Activated naive CD8-positive, alpha-beta T cell treated with anti-CD3 and anti-CD28 coated beads for 36 hours (primary cell): ENCODE measurements at regions not wholly inside any gene's neighbourhood (a gene's known extent, or its start where the extent isn't known, plus 50 kb on each side); places are given as distances from the start of the nearest gene placed in this dataset.

Experiments used
- DNase-seq: peaks from one replicate; pipeline ENCODE4 v3.0.0; 2021
- H3K27ac Mint-ChIP-seq: one replicate; pipeline ENCODE4 v1.8.0; 2022; ENCODE audit warnings: mild to moderate bottlenecking, moderate library complexity, mixed read lengths
- H3K27me3 Mint-ChIP-seq: one replicate; pipeline ENCODE4 v1.8.0; 2022; ENCODE audit warnings: mild to moderate bottlenecking, mixed read lengths
- H3K36me3 Mint-ChIP-seq: one replicate; pipeline ENCODE4 v1.8.0; 2021; ENCODE audit warnings: mild to moderate bottlenecking, mixed read lengths
- H3K4me1 Mint-ChIP-seq: one replicate; pipeline ENCODE4 v1.8.0; 2021; ENCODE audit warnings: mixed read lengths
- H3K4me3 Mint-ChIP-seq: one replicate; pipeline ENCODE4 v1.8.0; 2022; ENCODE audit warnings: mild to moderate bottlenecking, moderate library complexity, mixed read lengths
- H3K9me3 Mint-ChIP-seq: one replicate; pipeline ENCODE4 v1.8.0; 2022; ENCODE audit warnings: mixed read lengths

GRCh38 chr5:63894690-63895089 is 67.6 kb downstream of the HTR1A start:
- Mint-ChIP-seq H3K4me1 (no peaks in the 10 kb centered on the region), H3K4me3 (no peak overlapping the region), H3K27ac (no peak overlapping the region), H3K27me3 (no peaks in the 10 kb centered on the region), H3K36me3 (no peaks in the 10 kb centered on the region), H3K9me3 (peaks cover 6% of the 10 kb centered on the region)
- DNase-seq, result no peak

- H3K36me3 Mint-ChIP-seq, result no peaks in the 10 kb centered on the region
- no peaks in the 10 kb centered on the region for H3K27me3 Mint-ChIP-seq
- H3K27ac Mint-ChIP-seq, result no peak overlapping the region
- DNase-seq, result no peak
- H3K4me3 Mint-ChIP-seq, result no peak overlapping the region
- H3K9me3 Mint-ChIP-seq, result peaks cover 1% of the 10 kb centered on the region
- no peaks in the 10 kb centered on the region for H3K4me1 Mint-ChIP-seq
Observed at GRCh38 chr5:63878788-63879187, 83.5 kb downstream of the HTR1A start.

- no peak overlapping the region for H3K4me3 Mint-ChIP-seq
- no peak overlapping the region for H3K27ac Mint-ChIP-seq
- H3K36me3 Mint-ChIP-seq, result no peaks in the 10 kb centered on the region
- H3K9me3 Mint-ChIP-seq, result peaks cover 1% of the 10 kb centered on the region
- DNase-seq, result no peak
- no peaks in the 10 kb centered on the region for H3K27me3 Mint-ChIP-seq
- H3K4me1 Mint-ChIP-seq, result no peaks in the 10 kb centered on the region
Observed at GRCh38 chr5:63877961-63878360, 84.3 kb downstream of the HTR1A start.

GRCh38 chr5:63860379-63860778 is 101.9 kb downstream of the HTR1A start:
- Mint-ChIP-seq H3K27ac (no peak overlapping the region), H3K27me3 (no peaks in the 10 kb centered on the region), H3K4me1 (no peaks in the 10 kb centered on the region), H3K9me3 (peaks cover 14% of the 10 kb centered on the region), H3K36me3 (no peaks in the 10 kb centered on the region), H3K4me3 (no peak overlapping the region)
- no peak for DNase-seq

GRCh38 chr5:63854076-63854475 is 108.2 kb downstream of the HTR1A start:
- no peak overlapping the region for H3K27ac Mint-ChIP-seq
- peaks cover 1% of the 10 kb centered on the region for H3K9me3 Mint-ChIP-seq
- no peak overlapping the region for H3K4me3 Mint-ChIP-seq
- no peaks in the 10 kb centered on the region for H3K27me3 Mint-ChIP-seq
- H3K36me3 Mint-ChIP-seq, result no peaks in the 10 kb centered on the region
- no peak for DNase-seq
- no peaks in the 10 kb centered on the region for H3K4me1 Mint-ChIP-seq

GRCh38 chr5:63843190-63843589 is 119.1 kb downstream of the HTR1A start:
- H3K27me3 Mint-ChIP-seq, result no peaks in the 10 kb centered on the region
- no peaks in the 10 kb centered on the region for H3K4me1 Mint-ChIP-seq
- H3K27ac Mint-ChIP-seq, result no peak overlapping the region
- no peak overlapping the region for H3K4me3 Mint-ChIP-seq
- H3K36me3 Mint-ChIP-seq, result no peaks in the 10 kb centered on the region
- DNase-seq, result no peak
- H3K9me3 Mint-ChIP-seq, result peaks cover 5% of the 10 kb centered on the region

- H3K27me3 Mint-ChIP-seq, result no peaks in the 10 kb centered on the region
- no peaks in the 10 kb centered on the region for H3K36me3 Mint-ChIP-seq
- H3K4me1 Mint-ChIP-seq, result no peaks in the 10 kb centered on the region
- H3K9me3 Mint-ChIP-seq, result peaks cover 6% of the 10 kb centered on the region
- H3K27ac Mint-ChIP-seq, result no peak overlapping the region
- no peak overlapping the region for H3K4me3 Mint-ChIP-seq
- no peak for DNase-seq
Observed at GRCh38 chr5:63837437-63837836, 124.8 kb downstream of the HTR1A start.

- no peaks in the 10 kb centered on the region for H3K36me3 Mint-ChIP-seq
- no peaks in the 10 kb centered on the region for H3K27me3 Mint-ChIP-seq
- no peak for DNase-seq
- no peak overlapping the region for H3K27ac Mint-ChIP-seq
- peaks cover 4% of the 10 kb centered on the region for H3K9me3 Mint-ChIP-seq
- H3K4me3 Mint-ChIP-seq, result no peak overlapping the region
- no peaks in the 10 kb centered on the region for H3K4me1 Mint-ChIP-seq
Observed at GRCh38 chr5:63831381-63831780, 130.9 kb downstream of the HTR1A start.

- no peaks in the 10 kb centered on the region for H3K27me3 Mint-ChIP-seq
- H3K36me3 Mint-ChIP-seq, result no peaks in the 10 kb centered on the region
- no peak overlapping the region for H3K27ac Mint-ChIP-seq
- no peaks in the 10 kb centered on the region for H3K4me1 Mint-ChIP-seq
- peaks cover 6% of the 10 kb centered on the region for H3K9me3 Mint-ChIP-seq
- H3K4me3 Mint-ChIP-seq, result no peak overlapping the region
- DNase-seq, result no peak
Observed at GRCh38 chr5:63825984-63826383, 136.3 kb downstream of the HTR1A start.

GRCh38 chr5:63823583-63823982 is 138.7 kb downstream of the HTR1A start:
- DNase-seq, result no peak
- no peaks in the 10 kb centered on the region for H3K27me3 Mint-ChIP-seq
- no peaks in the 10 kb centered on the region for H3K4me1 Mint-ChIP-seq
- no peaks in the 10 kb centered on the region for H3K36me3 Mint-ChIP-seq
- H3K27ac Mint-ChIP-seq, result no peak overlapping the region
- H3K9me3 Mint-ChIP-seq, result peaks cover 5% of the 10 kb centered on the region
- no peak overlapping the region for H3K4me3 Mint-ChIP-seq

GRCh38 chr5:63822614-63823013 is 139.6 kb downstream of the HTR1A start:
- H3K27me3 Mint-ChIP-seq, result no peaks in the 10 kb centered on the region
- H3K27ac Mint-ChIP-seq, result no peak overlapping the region
- H3K9me3 Mint-ChIP-seq, result peaks cover 5% of the 10 kb centered on the region
- H3K36me3 Mint-ChIP-seq, result no peaks in the 10 kb centered on the region
- H3K4me1 Mint-ChIP-seq, result no peaks in the 10 kb centered on the region
- no peak overlapping the region for H3K4me3 Mint-ChIP-seq
- no peak for DNase-seq

- Mint-ChIP-seq H3K9me3 (peaks cover 5% of the 10 kb centered on the region), H3K4me3 (no peak overlapping the region), H3K27ac (no peak overlapping the region), H3K36me3 (no peaks in the 10 kb centered on the region), H3K4me1 (no peaks in the 10 kb centered on the region), H3K27me3 (no peaks in the 10 kb centered on the region)
- no peak for DNase-seq
Observed at GRCh38 chr5:63820577-63820976, 141.7 kb downstream of the HTR1A start.

- Mint-ChIP-seq H3K4me1 (no peaks in the 10 kb centered on the region), H3K36me3 (no peaks in the 10 kb centered on the region), H3K27me3 (no peaks in the 10 kb centered on the region), H3K4me3 (no peak overlapping the region), H3K27ac (no peak overlapping the region), H3K9me3 (peaks cover 12% of the 10 kb centered on the region)
- DNase-seq, result no peak
Observed at GRCh38 chr5:63812693-63813092, 149.6 kb downstream of the HTR1A start.

- DNase-seq, result no peak
- Mint-ChIP-seq H3K4me3 (no peak overlapping the region), H3K4me1 (no peaks in the 10 kb centered on the region), H3K27ac (no peak overlapping the region), H3K27me3 (no peaks in the 10 kb centered on the region), H3K9me3 (peaks cover 12% of the 10 kb centered on the region), H3K36me3 (no peaks in the 10 kb centered on the region)
Observed at GRCh38 chr5:63811961-63812360, 150.3 kb downstream of the HTR1A start.

GRCh38 chr5:63811286-63811685 is 151.0 kb downstream of the HTR1A start:
- no peak overlapping the region for H3K27ac Mint-ChIP-seq
- no peak overlapping the region for H3K4me3 Mint-ChIP-seq

GRCh38 chr5:63805151-63805550 is 157.1 kb downstream of the HTR1A start:
- Mint-ChIP-seq H3K36me3 (no peaks in the 10 kb centered on the region), H3K27ac (no peak overlapping the region), H3K4me1 (no peaks in the 10 kb centered on the region), H3K9me3 (no peaks in the 10 kb centered on the region), H3K27me3 (no peaks in the 10 kb centered on the region), H3K4me3 (no peak overlapping the region)
- DNase-seq, result no peak

More at GRCh38 chr5:63811286-63811685, 151.0 kb downstream of the HTR1A start:
- no peaks in the 10 kb centered on the region for H3K4me1 Mint-ChIP-seq
- no peak for DNase-seq
- H3K36me3 Mint-ChIP-seq, result no peaks in the 10 kb centered on the region
- peaks cover 11% of the 10 kb centered on the region for H3K9me3 Mint-ChIP-seq
- no peaks in the 10 kb centered on the region for H3K27me3 Mint-ChIP-seq

- Mint-ChIP-seq H3K4me3 (no peak overlapping the region), H3K9me3 (peaks cover 1% of the 10 kb centered on the region), H3K27ac (no peak overlapping the region), H3K36me3 (no peaks in the 10 kb centered on the region), H3K27me3 (no peaks in the 10 kb centered on the region), H3K4me1 (no peaks in the 10 kb centered on the region)
- DNase-seq, result no peak
Observed at GRCh38 chr5:63803165-63803564, 159.1 kb downstream of the HTR1A start.
